GM21367 (cell line): ENCODE measurements at regions not wholly inside any gene's neighbourhood (a gene's known extent, or its start where the extent isn't known, plus 50 kb on each side); places are given as distances from the start of the nearest gene placed in this dataset.
A peak's percentile ranks its signal among the peaks of the same experiment; 100 is the strongest.
"Not testable (repeated sequence)": the region's sequence is repeated elsewhere in the genome, so short reads cannot be mapped to it uniquely, and the experiment has no call there.

ENCODE experiments used
- ATAC-seq: cut with Tn5 transposase; IDR thresholded peaks from one replicate; pipeline ENCODE4 v1.9.1; 2021; ENCODE audit not compliant: unreplicated experiment

GRCh38 chr20:40955326-40955725, 73.3 kb upstream of the TOP1 start:
- no peak for ATAC-seq

- not testable (repeated sequence) for ATAC-seq
These were observed 72.8 kb upstream of the TOP1 start for GRCh38 chr20:40955826-40956225.

- no peak for ATAC-seq
These were observed 71.9 kb upstream of the TOP1 start for GRCh38 chr20:40956542-40957264.

- no peak for ATAC-seq
These were observed 71.3 kb upstream of the TOP1 start for GRCh38 chr20:40957265-40957760.

GRCh38 chr20:40958598-40958997, 70.0 kb upstream of the TOP1 start:
- ATAC-seq: no peak

- ATAC-seq: no peak
These were observed 69.1 kb upstream of the TOP1 start for GRCh38 chr20:40959325-40960092.

GRCh38 chr20:40960101-40960500, 68.5 kb upstream of the TOP1 start:
- ATAC-seq: no peak

GRCh38 chr20:40960521-40960956, 68.1 kb upstream of the TOP1 start:
- no peak for ATAC-seq

- ATAC-seq: no peak
These were observed 67.4 kb upstream of the TOP1 start for GRCh38 chr20:40961176-40961575.

GRCh38 chr20:40961686-40962640, 66.7 kb upstream of the TOP1 start:
- ATAC-seq: no peak

- no peak for ATAC-seq
These were observed 65.7 kb upstream of the TOP1 start for GRCh38 chr20:40962733-40963504.

- no peak for ATAC-seq
These were observed 65.1 kb upstream of the TOP1 start for GRCh38 chr20:40963505-40963845.

GRCh38 chr20:40965671-40966070, 63.0 kb upstream of the TOP1 start:
- no peak for ATAC-seq

- ATAC-seq: no peak
These were observed 62.5 kb upstream of the TOP1 start for GRCh38 chr20:40966103-40966502.

- ATAC-seq: no peak
These were observed 62.0 kb upstream of the TOP1 start for GRCh38 chr20:40966516-40967185.

GRCh38 chr20:40967700-40968099, 60.9 kb upstream of the TOP1 start:
- no peak for ATAC-seq

GRCh38 chr20:40968816-40969562, 59.6 kb upstream of the TOP1 start:
- ATAC-seq: peak; percentile 67

GRCh38 chr20:40970218-40970617, 58.4 kb upstream of the TOP1 start:
- no peak for ATAC-seq

GRCh38 chr20:40977218-40977617, 51.4 kb upstream of the TOP1 start:
- no peak for ATAC-seq
